Right cardiac atrium (tissue), 5 donors: ENCODE measurements at regions not wholly inside any gene's neighbourhood (a gene's known extent, or its start where the extent isn't known, plus 50 kb on each side); places are given as distances from the start of the nearest gene placed in this dataset.
"Not testable (repeated sequence)": the region's sequence is repeated elsewhere in the genome, so short reads cannot be mapped to it uniquely, and the experiment has no call there.

Experiments
- ATAC-seq, 2 donors: fragments of 200-7000 bp; cut with Tn5 transposase; one replicate each; pipeline versions ENCODE4 v1.8.0 to v1.9.1; 2020; ENCODE audit warnings: moderate library complexity in 2 of 2, mild to moderate bottlenecking in 1 of 2
- DNase-seq, 3 donors: peaks; one replicate each; pipeline ENCODE4 v3.0.0-alpha.2; 2020
- H3K27ac ChIP-seq: one replicate; pipeline ENCODE4 v1.5.1; 2013; ENCODE audit warnings: mild to moderate bottlenecking, low read length, control low read depth, moderate library complexity
- H3K27me3 ChIP-seq: one replicate; pipeline ENCODE4 v1.6.1; 2013; ENCODE audit not compliant: control insufficient read depth, insufficient read depth
- H3K4me1 ChIP-seq: one replicate; pipeline ENCODE4 v1.6.1; 2013; ENCODE audit warnings: low read length; ENCODE audit not compliant: control insufficient read depth, insufficient read depth
- H3K4me3 ChIP-seq: one replicate; pipeline ENCODE4 v1.5.1; 2013; ENCODE audit warnings: low read length, control low read depth
- H3K9me3 ChIP-seq: one replicate; pipeline ENCODE4 v1.6.1; 2013; ENCODE audit warnings: low read length; ENCODE audit not compliant: control insufficient read depth
- WGBS: extraction: QIAGEN DNeasy Blood & Tissue Kit; methylation state at CpG from one replicate; pipeline ENCODE4 v1.1.7; 2013; 5-methylcytosine and 5-hydroxymethylcytosine counted together
- intact Hi-C, 4 donors: fragments of 100-400 bp; cut with DNase I; formaldehyde crosslinking; loops; one replicate each; pipeline versions ENCODE4 v1.11.0 to v1.14.0; 2022 to 2023
- donor health status: healthy with polysubstance abuse.
- donor health status: DM: no; HTN: yes; CAD: no.
- donor health status: DM: no; HTN: no; CAD: no.
- donor health status: DM: no; HTN: yes; CAD: no; lungs with severe emphysema.
- donor health status: DM: yes; HTN: yes; CAD: no.

GRCh38 chr5:63124266-63124665 is 545.6 kb downstream of the LRRC70 start:
- ATAC-seq (no peak), DNase-seq (no peak)
- Histone ChIP-seq H3K4me1 (no peaks in the 10 kb centered on the region), H3K4me3 (no peak overlapping the region), H3K27ac (no peak overlapping the region), H3K27me3 (no peaks in the 10 kb centered on the region), H3K9me3 (no peaks in the 10 kb centered on the region)
- intact Hi-C loops: no loop called here
- WGBS: 92% methylated on average over 1 of the region's 1 CpG

GRCh38 chr5:63121471-63121870 is 542.9 kb downstream of the LRRC70 start:
- no peak for ATAC-seq

GRCh38 chr5:63118221-63118620 is 539.6 kb downstream of the LRRC70 start:
- Histone ChIP-seq H3K27me3 (no peaks in the 10 kb centered on the region), H3K4me1 (no peaks in the 10 kb centered on the region), H3K9me3 (no peaks in the 10 kb centered on the region), H3K27ac (no peak overlapping the region), H3K4me3 (no peak overlapping the region)
- ATAC-seq: no peak
- intact Hi-C loops: no loop called here
- 96% methylated on average over 1 of the region's 1 CpG for WGBS
- DNase-seq: no peak

More at GRCh38 chr5:63121471-63121870, 542.9 kb downstream of the LRRC70 start:
- intact Hi-C loops: no loop called here
- WGBS: 83% methylated on average over 3 of the region's 3 CpGs
- Histone ChIP-seq H3K27me3 (no peaks in the 10 kb centered on the region), H3K9me3 (no peaks in the 10 kb centered on the region), H3K27ac (no peak overlapping the region), H3K4me1 (no peaks in the 10 kb centered on the region), H3K4me3 (no peak overlapping the region)
- DNase-seq: no peak

- Histone ChIP-seq H3K4me3 (no peak overlapping the region), H3K27ac (no peak overlapping the region), H3K4me1 (no peaks in the 10 kb centered on the region), H3K9me3 (no peaks in the 10 kb centered on the region), H3K27me3 (no peaks in the 10 kb centered on the region)
- intact Hi-C loops: no loop called here
- DNase-seq: no peak
- no peak for ATAC-seq
These were observed 533.3 kb downstream of the LRRC70 start for GRCh38 chr5:63111891-63112290.

- no peak for ATAC-seq
- no peak for DNase-seq
- intact Hi-C loops: no loop called here
- H3K4me1 ChIP-seq: no peaks in the 10 kb centered on the region
- H3K4me3 ChIP-seq: no peak overlapping the region
- 79% methylated on average over 1 of the region's 1 CpG for WGBS
- no peaks in the 10 kb centered on the region for H3K9me3 ChIP-seq
- H3K27ac ChIP-seq: no peak overlapping the region
- H3K27me3 ChIP-seq: no peaks in the 10 kb centered on the region
These were observed 523.3 kb downstream of the LRRC70 start for GRCh38 chr5:63101870-63102269.

- ATAC-seq: no peak
- no peak for DNase-seq
- H3K27me3 ChIP-seq: no peaks in the 10 kb centered on the region
- H3K4me3 ChIP-seq: no peak overlapping the region
- intact Hi-C loops: no loop called here
- WGBS: 91% methylated on average over 1 of the region's 1 CpG
- H3K27ac ChIP-seq: no peak overlapping the region
- H3K9me3 ChIP-seq: no peaks in the 10 kb centered on the region
- H3K4me1 ChIP-seq: no peaks in the 10 kb centered on the region
These were observed 518.7 kb downstream of the LRRC70 start for GRCh38 chr5:63097286-63097685.

- DNase-seq (no peak), ATAC-seq (no peak)
- no peak overlapping the region for H3K27ac ChIP-seq
- 85% methylated on average over 6 of the region's 6 CpGs for WGBS
- no peaks in the 10 kb centered on the region for H3K9me3 ChIP-seq
- no peak overlapping the region for H3K4me3 ChIP-seq
- no peaks in the 10 kb centered on the region for H3K27me3 ChIP-seq
- no peaks in the 10 kb centered on the region for H3K4me1 ChIP-seq
- intact Hi-C loops: no loop called here
These were observed 516.1 kb downstream of the LRRC70 start for GRCh38 chr5:63094730-63095129.

- no peak for DNase-seq
- intact Hi-C loops: no loop called here
- Histone ChIP-seq H3K4me1 (no peaks in the 10 kb centered on the region), H3K27me3 (no peaks in the 10 kb centered on the region), H3K4me3 (no peak overlapping the region), H3K9me3 (no peaks in the 10 kb centered on the region), H3K27ac (no peak overlapping the region)
- WGBS: 39% methylated on average over 1 of the region's 1 CpG
- ATAC-seq: no peak
These were observed 510.5 kb downstream of the LRRC70 start for GRCh38 chr5:63089147-63089546.

GRCh38 chr5:63085561-63085960 is 506.9 kb downstream of the LRRC70 start:
- no peak overlapping the region for H3K27ac ChIP-seq
- no peak for ATAC-seq
- 57% methylated on average over 2 of the region's 2 CpGs for WGBS

GRCh38 chr5:63083689-63084088 is 505.1 kb downstream of the LRRC70 start:
- H3K4me3 ChIP-seq, ATAC-seq, DNase-seq, H3K4me1 ChIP-seq, H3K27ac ChIP-seq, H3K27me3 ChIP-seq, intact Hi-C loops, H3K9me3 ChIP-seq: not testable (repeated sequence)
- 96% methylated on average over 21 of the region's 22 CpGs for WGBS

More at GRCh38 chr5:63085561-63085960, 506.9 kb downstream of the LRRC70 start:
- Histone ChIP-seq H3K27me3 (no peaks in the 10 kb centered on the region), H3K4me3 (no peak overlapping the region), H3K4me1 (no peaks in the 10 kb centered on the region), H3K9me3 (no peaks in the 10 kb centered on the region)
- intact Hi-C loops: no loop called here
- DNase-seq: no peak

- Histone ChIP-seq H3K4me3 (no peak overlapping the region), H3K4me1 (no peaks in the 10 kb centered on the region), H3K27me3 (no peaks in the 10 kb centered on the region), H3K9me3 (no peaks in the 10 kb centered on the region), H3K27ac (no peak overlapping the region)
- ATAC-seq (no peak), DNase-seq (no peak)
- intact Hi-C loops: no loop called here
These were observed 502.8 kb downstream of the LRRC70 start for GRCh38 chr5:63081402-63081801.

- no peak for DNase-seq
- H3K9me3 ChIP-seq: no peaks in the 10 kb centered on the region
- no peaks in the 10 kb centered on the region for H3K4me1 ChIP-seq
- H3K27ac ChIP-seq: no peak overlapping the region
- H3K27me3 ChIP-seq: no peaks in the 10 kb centered on the region
- intact Hi-C loops: no loop called here
- no peak overlapping the region for H3K4me3 ChIP-seq
- no peak for ATAC-seq
- 80% methylated on average over 3 of the region's 3 CpGs for WGBS
These were observed 491.4 kb downstream of the LRRC70 start for GRCh38 chr5:63070001-63070400.
